MG63 (cell line): ENCODE measurements at regions not wholly inside any gene's neighbourhood (a gene's known extent, or its start where the extent isn't known, plus 50 kb on each side); places are given as distances from the start of the nearest gene placed in this dataset.

Experiments used
- DNase-seq: peaks from one replicate; pipeline ENCODE4 v3.0.0-alpha.2; 2020
- H3K27me3 ChIP-seq: fragments of 250-450 bp; sonication (Bioruptor Pico); 2 replicates; pipeline ENCODE4 v1.5.1; 2020; ENCODE audit warnings: mild to moderate bottlenecking, moderate library complexity
- H3K36me3 ChIP-seq: fragments of 250-450 bp; sonication (Bioruptor Pico); 2 replicates; pipeline ENCODE4 v1.5.1; 2020; ENCODE audit warnings: mild to moderate bottlenecking, moderate library complexity
- H3K4me3 ChIP-seq: fragments of 250-450 bp; sonication (Bioruptor Pico); 2 replicates; pipeline ENCODE4 v1.5.1; 2020; ENCODE audit warnings: mild to moderate bottlenecking, moderate library complexity
- H3K9me3 ChIP-seq: fragments of 250-450 bp; sonication (Bioruptor Pico); 2 replicates; pipeline ENCODE4 v1.5.1; 2020; ENCODE audit warnings: mild to moderate bottlenecking, moderate library complexity

DNA sequence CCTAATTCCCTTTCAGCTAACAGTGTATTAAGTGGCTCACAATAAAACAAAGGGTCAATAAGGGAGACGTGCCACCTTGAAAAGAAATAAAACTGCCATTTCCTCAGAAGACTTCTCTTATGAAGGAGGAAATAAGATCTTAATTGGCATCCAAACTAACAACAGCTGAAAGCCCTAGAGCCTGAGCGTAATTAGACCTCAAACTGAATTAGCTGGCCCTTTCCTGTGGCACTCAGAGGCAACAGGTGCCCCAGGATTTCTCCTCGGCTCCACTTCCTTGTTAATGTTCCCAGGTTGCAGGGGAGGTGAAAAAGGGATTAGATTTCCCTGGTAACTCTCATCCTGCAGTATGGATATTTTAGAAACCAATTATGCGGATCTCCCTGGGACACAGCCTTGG, 804.3 kb downstream of the DCDC2C start:
- Histone ChIP-seq H3K4me3 (no peak overlapping the region), H3K27me3 (no peaks in the 10 kb centered on the region), H3K36me3 (no peaks in the 10 kb centered on the region), H3K9me3 (no peaks in the 10 kb centered on the region)
- DNase-seq = no peak

DNA sequence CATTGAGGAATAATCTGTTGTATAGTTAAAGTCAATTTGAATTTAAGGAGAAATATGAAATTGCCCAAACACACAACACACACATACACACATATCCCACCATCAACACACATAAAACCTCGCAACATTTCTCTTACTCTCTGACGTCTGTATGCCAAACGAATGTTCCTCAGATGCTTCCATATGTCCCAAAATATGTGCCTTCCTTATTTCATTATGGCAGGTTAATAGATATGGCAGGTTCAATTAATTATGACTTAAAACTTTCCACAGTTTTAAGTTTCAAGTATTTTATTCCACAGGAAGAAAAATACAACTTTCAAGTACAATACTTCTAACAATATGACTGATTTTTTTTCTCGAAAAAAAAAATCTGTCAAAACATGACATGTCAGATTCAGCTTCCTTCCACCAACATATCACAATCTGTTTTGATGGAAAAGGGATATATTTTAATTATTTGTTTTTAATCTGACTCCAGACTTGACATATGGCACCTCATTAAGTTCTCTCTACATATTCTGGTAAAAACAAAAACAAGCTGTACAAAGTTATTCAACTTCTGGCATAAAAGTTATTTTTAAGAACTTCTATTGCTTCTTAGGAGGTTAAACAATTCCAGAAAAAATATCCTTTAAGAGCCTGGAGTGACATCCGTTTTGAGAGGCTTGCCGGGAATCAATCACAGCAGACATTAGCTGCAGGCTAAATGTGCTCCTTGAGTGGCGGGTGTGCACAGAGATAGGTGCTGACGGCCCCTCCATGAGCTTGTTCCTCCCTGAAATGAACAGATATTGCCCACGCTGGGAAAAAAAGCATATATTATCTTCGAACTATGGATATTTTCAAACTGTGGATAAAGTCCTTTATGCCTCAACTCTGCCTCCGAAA, 812.7 kb downstream of the DCDC2C start:
- H3K27me3 ChIP-seq = no peaks in the 10 kb centered on the region
- H3K4me3 ChIP-seq = no peak overlapping the region
- no peak for DNase-seq
- no peaks in the 10 kb centered on the region for H3K36me3 ChIP-seq
- no peaks in the 10 kb centered on the region for H3K9me3 ChIP-seq

DNA sequence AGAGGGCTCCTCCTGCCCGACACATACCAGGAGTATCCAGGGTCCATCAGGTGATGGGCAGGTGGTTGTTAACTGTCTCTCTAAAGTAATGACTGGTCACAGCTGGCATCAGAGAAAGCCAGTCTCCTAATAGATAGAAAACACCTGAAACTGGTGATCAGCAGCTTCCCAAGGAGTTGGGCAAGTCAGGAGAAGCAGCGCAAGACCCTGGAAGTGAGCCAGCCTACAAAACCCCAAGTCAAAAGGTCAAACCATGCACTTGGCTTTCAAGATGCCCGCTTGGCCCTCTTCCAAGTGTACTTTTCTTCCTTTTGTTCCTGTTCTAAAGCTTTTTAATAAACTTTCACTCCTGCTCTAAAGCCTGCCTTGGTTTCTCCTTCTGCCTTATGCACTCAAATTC, 815.2 kb downstream of the DCDC2C start:
- no peaks in the 10 kb centered on the region for H3K36me3 ChIP-seq
- H3K4me3 ChIP-seq = no peak overlapping the region
- no peak for DNase-seq
- no peaks in the 10 kb centered on the region for H3K27me3 ChIP-seq
- H3K9me3 ChIP-seq = no peaks in the 10 kb centered on the region

DNA sequence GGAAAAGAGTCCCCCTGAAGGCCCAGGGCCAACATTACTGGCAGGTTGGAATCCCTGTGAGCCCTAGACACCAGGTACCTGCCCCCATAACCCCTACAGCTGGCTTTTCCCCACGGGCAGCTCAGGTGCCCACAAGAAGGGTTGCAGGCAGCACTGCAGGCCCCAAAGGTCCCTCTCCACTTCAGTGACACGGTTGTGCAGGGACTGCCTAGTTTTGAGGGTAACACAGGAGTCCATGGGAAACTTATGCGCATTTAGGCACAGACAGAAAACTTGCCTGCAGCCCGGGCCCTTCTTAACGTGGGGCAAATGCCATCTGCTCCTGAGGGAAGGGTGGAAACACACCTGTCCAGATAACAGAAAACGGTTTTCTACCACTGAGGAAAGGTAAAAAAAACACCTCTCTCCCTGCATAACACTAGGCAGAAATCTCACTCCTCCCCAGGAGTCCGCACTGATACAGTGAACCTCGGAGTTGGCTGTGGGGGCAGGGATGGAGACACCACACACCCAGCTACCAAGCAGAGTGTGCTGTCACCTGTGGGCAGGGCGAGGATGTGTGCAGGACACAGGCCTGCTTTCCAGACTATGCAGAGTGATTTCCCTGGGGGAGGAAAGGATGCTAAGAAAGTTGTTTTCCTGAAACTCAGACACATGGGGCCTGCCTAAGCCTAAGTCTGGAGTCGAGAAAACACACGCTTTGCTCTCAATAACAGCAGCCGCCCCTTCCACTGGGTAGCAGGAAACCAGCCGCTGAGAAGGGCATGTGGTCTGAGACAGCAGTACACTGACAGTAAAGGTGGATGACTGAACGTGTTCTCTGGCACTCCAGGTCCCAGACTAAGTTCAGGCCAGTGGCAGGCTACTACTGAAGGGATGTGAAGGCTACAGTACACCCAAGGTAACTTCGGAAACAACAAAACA, 819.4 kb downstream of the DCDC2C start:
- no peak for DNase-seq
- Histone ChIP-seq H3K36me3 (no peaks in the 10 kb centered on the region), H3K9me3 (no peaks in the 10 kb centered on the region), H3K27me3 (no peaks in the 10 kb centered on the region), H3K4me3 (no peak overlapping the region)

DNA sequence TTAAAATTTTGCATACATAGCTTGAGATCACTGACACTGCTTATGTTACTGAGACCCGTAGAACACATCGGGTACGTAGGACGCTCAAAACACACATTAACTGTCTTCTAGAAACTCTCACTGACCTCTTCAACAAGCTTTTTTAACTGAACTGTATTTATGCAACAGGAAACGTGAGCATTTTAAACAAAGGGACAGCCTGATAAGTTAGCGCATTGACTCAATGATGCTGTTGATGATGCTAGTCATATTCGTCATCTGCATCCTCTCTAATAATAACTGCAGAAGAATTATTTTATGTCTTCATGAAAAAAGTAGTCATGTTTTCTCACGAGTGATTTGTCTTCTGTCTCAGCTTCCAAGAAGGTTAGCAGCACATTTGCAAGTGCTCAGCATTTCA, 824.0 kb downstream of the DCDC2C start:
- H3K36me3 ChIP-seq = no peaks in the 10 kb centered on the region
- H3K27me3 ChIP-seq = no peaks in the 10 kb centered on the region
- H3K4me3 ChIP-seq = no peak overlapping the region
- DNase-seq = no peak
- no peaks in the 10 kb centered on the region for H3K9me3 ChIP-seq

DNA sequence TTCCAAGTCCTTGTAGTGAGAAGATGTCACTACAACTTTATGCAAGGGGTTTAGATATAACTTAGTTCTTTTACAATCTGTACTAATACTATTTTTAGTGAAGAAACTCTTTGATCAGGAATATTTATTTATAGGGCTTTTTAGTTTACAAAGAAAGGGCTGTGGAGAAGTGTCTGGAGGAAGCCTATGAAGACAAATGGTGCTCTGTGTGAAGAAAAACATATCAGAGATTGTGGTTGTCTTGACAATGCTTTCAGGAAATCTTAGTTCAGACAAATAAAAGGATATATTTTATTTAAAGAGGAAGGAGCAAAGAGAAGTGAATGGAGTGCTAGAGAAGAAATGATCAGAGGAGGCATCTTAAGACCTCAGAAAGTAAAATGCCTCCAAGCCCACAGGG, 824.9 kb downstream of the DCDC2C start:
- H3K27me3 ChIP-seq = no peaks in the 10 kb centered on the region
- no peaks in the 10 kb centered on the region for H3K36me3 ChIP-seq
- DNase-seq = no peak
- H3K4me3 ChIP-seq = no peak overlapping the region
- no peaks in the 10 kb centered on the region for H3K9me3 ChIP-seq

DNA sequence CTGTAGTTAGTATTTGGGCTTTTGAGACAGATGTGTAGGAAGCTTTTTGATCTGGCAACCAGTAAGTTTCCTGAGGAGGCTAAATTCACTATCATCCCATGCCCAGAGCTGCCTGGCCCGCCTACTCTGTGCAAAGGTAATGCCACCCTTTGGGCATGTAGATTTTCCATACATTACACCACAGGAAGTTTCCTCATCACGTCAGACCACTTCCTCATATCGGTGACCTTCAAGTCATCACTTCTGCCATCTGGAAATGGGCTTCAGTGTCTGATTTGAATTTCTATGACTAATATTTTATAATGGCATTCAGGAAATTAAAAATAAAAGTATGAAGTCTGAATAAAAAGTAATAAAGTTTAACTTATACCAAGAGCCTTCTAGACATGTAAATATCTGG, 825.4 kb downstream of the DCDC2C start:
- Histone ChIP-seq H3K9me3 (no peaks in the 10 kb centered on the region), H3K36me3 (no peaks in the 10 kb centered on the region), H3K4me3 (no peak overlapping the region), H3K27me3 (no peaks in the 10 kb centered on the region)
- DNase-seq = no peak

DNA sequence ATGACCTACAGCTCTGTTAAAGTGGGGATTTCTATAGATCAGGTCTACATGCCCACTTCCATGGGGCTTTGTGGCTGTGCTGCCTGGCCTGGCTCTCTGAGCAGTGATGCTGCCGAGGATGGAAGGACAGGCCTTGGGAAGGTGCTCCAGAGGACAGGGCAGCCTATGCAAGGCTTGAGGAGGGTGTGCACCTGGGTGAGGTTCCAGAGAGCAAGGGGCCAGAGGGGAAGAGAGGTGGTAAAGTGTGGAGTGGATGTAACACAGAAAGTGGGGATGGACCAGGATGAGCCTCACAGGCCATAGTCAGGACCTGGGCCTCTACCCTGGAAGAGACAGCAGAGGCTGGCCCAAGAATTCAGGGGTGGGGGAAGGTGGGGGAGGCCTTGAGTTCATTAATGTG, 826.4 kb downstream of the DCDC2C start:
- DNase-seq = no peak
- Histone ChIP-seq H3K4me3 (no peak overlapping the region), H3K9me3 (no peaks in the 10 kb centered on the region), H3K27me3 (no peaks in the 10 kb centered on the region), H3K36me3 (no peaks in the 10 kb centered on the region)

DNA sequence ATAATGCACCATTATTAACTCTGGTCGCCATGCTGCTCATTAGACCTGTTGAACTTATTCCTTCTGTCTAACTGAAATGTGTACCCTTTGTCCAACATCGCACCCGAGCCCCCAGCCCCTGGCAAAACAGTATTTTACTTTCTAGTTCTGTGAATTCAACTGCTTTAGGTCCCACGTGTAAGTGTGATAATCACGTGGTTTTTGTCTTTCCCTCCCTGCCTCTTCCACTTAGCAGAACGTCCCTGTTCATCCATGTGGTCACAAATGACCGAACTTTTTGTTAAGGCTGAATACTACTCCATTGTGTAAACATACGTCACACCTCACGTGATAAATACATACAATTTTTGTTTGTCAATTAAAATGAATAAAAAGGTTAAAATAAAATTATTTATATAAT, 826.9 kb downstream of the DCDC2C start:
- no peaks in the 10 kb centered on the region for H3K27me3 ChIP-seq
- no peak for DNase-seq
- H3K36me3 ChIP-seq = no peaks in the 10 kb centered on the region
- no peaks in the 10 kb centered on the region for H3K9me3 ChIP-seq
- H3K4me3 ChIP-seq = no peak overlapping the region

DNA sequence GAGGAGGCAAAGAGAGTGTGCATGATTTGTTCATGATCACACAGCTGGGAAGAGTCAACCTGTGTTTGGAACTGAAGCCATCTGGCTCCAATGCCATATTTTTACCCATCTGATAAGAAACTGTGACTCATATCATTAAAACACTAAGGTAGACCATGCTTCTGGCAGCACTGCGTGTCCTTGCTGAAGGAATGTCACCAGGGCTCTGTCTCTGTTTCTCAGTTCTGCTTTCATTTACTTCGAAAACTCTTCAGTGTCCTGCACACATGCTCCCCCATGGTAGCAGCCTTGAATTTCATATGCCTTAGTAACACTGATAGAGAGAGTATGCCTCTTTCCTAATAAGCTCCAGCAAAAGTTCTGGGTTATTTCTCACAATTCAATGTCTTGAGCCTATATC, 830.4 kb downstream of the DCDC2C start:
- no peak for DNase-seq

DNA sequence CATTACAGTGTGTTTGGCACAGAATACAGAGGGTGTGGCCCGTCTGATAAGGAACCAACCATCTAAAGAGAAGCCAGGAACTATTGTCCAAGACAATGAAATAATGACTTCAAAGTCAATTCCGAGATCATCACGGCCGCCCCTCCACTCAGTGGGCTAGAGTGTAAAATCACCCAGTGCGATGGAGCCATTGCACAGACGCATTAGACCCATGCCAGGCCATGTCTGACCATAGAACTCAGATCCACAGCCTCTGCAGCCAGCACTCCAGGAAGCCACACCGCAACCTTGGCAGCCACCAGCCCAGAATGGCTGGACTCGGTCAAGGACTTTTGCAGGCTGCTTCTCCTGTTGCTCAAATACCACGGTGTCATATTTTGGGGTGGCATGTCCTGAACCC, 835.7 kb downstream of the DCDC2C start:
- Histone ChIP-seq H3K4me3 (no peak overlapping the region), H3K9me3 (no peaks in the 10 kb centered on the region), H3K27me3 (no peaks in the 10 kb centered on the region), H3K36me3 (no peaks in the 10 kb centered on the region)
- DNase-seq = no peak

More for the DNA sequence above, 830.4 kb downstream of the DCDC2C start:
- no peaks in the 10 kb centered on the region for H3K36me3 ChIP-seq
- H3K4me3 ChIP-seq = no peak overlapping the region
- no peaks in the 10 kb centered on the region for H3K9me3 ChIP-seq
- H3K27me3 ChIP-seq = no peaks in the 10 kb centered on the region

DNA sequence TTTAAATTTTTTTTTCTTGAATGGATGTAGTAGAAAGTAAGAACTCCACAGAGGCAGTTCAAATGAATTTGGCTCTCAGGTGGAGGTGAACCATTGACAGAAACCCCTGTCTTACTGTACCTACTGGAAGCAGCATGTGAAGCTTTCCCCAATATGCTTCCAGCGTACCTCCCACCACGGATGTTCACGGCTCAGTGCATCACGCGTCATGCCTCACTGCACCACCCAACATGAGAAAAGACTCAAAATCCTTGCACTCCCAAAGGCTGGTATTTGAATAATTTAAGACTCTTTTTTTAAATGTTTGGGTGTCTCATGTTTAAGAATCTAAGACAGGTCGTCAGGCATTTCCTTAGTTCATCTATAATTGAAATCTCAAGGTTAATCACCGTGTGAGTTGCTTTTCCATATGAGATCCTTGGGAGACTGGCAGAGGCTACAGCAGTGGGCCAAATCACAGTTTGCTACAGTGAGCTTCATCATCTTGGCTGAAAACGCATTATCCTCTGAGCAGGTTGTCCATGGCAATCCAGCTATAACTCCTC, 846.4 kb downstream of the DCDC2C start:
- H3K4me3 ChIP-seq = no peak overlapping the region
- H3K36me3 ChIP-seq = no peaks in the 10 kb centered on the region
- no peak for DNase-seq
- H3K9me3 ChIP-seq = no peaks in the 10 kb centered on the region
- no peaks in the 10 kb centered on the region for H3K27me3 ChIP-seq

DNA sequence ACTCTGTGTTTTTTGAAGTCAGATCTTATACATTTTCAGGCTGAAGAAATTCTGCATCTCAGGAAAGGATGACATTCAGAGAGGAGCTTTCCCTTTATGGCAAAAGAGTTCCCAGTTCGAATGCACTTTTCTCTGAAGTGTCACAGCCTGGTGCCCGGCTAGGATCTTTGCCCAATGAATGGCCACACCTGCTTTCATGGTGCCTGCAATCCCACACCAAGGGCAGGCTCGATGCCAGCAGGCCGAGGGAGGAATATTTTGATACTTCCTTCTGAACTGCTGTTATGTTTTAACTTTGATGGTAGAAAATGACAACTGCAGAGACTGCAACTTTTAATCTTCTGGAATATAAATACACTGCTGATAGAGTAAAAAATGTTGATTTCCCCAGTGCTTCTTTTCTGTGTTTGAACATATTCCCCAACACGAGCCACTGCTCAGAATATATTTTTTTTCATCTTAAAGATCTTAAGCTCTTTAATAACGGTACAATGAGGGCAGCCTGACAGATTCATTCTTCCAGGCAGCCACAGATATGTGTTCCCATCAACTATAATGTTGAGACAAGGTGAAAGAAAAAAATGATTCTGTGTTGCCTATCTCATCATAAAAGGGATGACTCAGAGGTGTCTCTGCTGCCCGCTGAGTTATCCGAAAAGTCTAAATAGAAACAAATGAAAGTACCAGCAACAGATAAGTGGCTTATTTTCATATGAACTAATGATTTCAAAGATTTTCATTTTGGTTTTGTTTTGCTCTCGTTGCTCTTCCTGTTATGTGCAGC, 848.5 kb downstream of the DCDC2C start:
- no peak for DNase-seq
- H3K27me3 ChIP-seq = no peaks in the 10 kb centered on the region
- H3K9me3 ChIP-seq = no peaks in the 10 kb centered on the region
- no peak overlapping the region for H3K4me3 ChIP-seq
- H3K36me3 ChIP-seq = no peaks in the 10 kb centered on the region

DNA sequence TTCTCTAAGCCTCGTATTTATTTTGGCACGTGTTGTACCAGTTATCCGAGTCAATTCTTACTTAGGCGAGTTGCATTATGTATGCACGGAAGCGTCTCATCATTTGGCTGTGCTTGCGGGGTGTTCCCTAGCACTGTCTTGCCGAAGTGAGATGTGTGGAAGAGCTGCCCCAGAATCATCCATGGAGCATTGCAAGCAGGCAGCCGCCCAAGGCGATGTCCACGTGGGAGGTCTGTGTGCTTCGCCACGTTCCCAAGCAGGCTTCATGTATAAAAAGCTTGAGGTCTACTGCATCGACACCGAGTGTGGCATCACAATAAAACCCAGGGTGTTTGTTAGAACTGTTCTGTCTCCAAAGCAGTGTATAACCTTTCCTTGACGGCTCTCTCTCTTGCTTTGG, 849.9 kb downstream of the DCDC2C start:
- Histone ChIP-seq H3K4me3 (no peak overlapping the region), H3K27me3 (no peaks in the 10 kb centered on the region), H3K9me3 (no peaks in the 10 kb centered on the region), H3K36me3 (no peaks in the 10 kb centered on the region)
- DNase-seq = no peak

DNA sequence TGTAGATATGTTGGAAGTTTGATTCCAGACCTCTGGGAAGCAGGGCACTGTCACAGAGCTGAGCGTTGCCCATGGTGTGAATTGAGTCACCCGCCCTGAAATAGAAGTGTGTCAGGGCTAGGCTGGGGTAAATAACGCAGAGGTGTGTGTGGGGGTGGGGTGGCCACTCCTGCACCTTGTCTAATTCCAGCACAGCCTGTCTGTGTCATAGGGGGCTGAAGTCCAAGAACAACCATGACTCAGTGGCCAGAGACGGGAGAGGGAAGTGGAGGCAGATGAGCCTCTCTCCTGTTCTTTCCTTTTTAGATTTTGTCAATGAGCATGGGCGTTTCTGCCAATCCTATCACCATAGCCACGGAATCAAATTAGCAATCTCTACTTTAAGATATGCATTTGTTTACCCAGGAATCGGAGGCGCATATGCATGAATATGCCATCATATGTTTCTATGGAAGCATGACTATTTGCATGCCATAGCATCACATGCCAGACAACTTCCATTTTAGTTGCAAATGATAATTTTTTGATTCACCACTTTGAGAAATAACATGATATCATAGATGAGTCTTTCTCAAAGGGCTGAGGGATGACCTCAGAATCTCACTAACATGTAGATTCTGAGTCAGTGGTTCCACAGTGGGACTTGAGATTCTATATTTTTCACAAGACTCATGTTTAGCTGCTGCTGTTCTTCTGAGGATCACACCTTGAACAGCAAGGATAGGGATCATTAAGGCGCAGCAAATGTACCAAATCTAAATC, 852.9 kb downstream of the DCDC2C start:
- no peak for DNase-seq
- Histone ChIP-seq H3K9me3 (no peaks in the 10 kb centered on the region), H3K4me3 (no peak overlapping the region), H3K36me3 (no peaks in the 10 kb centered on the region), H3K27me3 (no peaks in the 10 kb centered on the region)

DNA sequence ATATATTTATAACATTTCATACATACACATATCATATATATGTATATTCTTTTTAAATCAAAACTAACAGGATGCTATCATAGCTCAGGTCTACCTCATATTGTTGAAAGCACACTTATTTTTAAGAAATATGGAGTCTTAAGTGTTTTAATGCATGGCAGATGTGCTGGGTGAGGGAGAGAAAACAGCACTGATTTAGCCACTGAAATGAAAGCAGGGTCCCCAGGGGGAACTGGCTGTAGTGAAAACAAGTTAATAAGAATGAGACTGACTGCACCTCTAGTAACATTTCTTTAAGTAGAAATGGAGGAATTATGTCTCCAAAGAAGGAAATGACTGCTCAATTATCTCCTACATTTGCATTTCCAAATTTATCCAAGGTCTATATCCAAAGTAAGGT, 857.8 kb downstream of the DCDC2C start:
- no peaks in the 10 kb centered on the region for H3K27me3 ChIP-seq

More for the DNA sequence above, 857.8 kb downstream of the DCDC2C start:
- DNase-seq = no peak
- Histone ChIP-seq H3K4me3 (no peak overlapping the region), H3K9me3 (no peaks in the 10 kb centered on the region), H3K36me3 (no peaks in the 10 kb centered on the region)
